Activated effector memory CD4-positive, alpha-beta T cell treated with anti-CD3 and anti-CD28 coated beads, Interleukin-2, amount 50 U/mL, for 16 hours (primary cell): ENCODE measurements at regions not wholly inside any gene's neighbourhood (a gene's known extent, or its start where the extent isn't known, plus 50 kb on each side); places are given as distances from the start of the nearest gene placed in this dataset.

Experiments used
- DNase-seq: peaks from one replicate; pipeline ENCODE4 v3.0.0-alpha.2; 2020

DNA sequence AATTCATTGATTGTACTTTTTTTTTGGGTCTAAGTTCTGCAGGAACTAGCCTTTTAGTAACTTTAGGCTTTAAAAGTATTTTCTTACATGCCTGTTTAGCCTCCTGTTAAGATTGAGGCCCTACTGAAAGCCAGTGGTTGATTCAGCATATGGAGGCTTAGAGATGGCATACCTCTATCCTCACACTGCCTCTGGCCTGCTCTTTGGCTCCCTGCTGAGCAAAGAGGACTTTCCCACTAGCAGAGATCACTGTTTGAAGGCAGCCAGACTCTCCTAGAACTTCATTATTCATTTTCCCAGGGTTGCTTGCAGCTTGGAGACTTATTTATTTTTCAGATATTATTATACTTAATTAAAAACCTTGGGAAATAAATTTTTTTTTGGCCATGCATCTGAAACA, 405.6 kb upstream of the MEX3C start:
- no peak for DNase-seq

DNA sequence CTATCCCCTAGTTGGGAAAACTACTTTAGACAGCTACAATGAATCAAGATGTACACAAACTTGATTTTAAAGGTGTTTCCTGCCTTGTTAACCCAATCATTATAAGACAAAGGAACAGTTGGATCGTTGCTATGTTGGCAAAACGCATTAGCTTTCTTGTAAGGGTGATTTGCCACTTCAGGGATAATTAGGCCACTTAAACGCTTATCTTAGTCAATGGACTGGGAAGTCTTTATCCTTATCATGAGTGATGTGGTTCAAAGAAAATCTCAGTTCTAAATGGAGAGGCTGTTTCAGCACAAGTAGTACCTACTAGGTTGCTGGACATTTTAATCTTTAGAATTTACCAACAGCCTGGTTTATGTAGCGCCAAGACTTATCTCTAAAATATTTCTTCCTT, 406.1 kb upstream of the MEX3C start:
- no peak for DNase-seq

DNA sequence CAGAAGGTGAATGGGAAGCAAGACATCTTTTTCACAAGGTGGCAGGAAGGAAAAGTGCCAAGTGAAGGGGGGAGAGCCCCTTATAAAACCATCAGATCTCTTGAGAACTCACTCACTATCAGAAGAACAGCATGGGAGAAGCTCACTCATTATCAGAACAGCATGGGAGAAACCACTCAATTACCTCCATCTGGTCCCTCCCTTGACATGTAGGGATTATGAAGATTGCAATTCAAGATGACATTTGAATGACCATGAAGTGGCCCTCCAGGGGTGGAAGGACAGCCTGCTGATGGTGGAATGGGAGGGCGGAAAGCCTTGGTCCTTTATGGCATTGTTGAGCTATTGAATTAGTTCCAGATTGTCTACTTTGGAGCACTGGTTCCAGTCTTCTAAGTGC, 413.0 kb upstream of the MEX3C start:
- DNase-seq: no peak

- DNase-seq: no peak
These were observed 413.8 kb upstream of the MEX3C start for GRCh38 chr18:51611326-51611725.

DNA sequence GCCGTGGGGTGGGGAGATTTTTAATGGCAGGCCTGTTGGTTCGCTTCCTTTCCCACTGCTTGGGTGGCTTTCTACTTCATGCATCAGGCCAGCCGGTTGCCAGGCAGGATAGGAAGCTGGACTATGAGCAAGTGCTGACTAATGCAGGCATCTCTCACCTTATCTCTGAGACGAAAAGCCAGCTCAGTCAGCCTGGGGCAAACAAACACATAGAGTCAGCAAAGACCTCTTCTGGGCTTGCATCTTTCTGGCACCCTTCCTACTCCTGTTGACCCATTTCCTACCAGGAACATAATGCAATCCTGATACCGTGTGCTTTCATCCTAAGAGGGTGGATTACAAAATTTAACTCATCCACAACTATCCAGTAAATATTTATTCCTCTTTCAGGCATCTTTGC, 416.6 kb upstream of the MEX3C start:
- DNase-seq: no peak

DNA sequence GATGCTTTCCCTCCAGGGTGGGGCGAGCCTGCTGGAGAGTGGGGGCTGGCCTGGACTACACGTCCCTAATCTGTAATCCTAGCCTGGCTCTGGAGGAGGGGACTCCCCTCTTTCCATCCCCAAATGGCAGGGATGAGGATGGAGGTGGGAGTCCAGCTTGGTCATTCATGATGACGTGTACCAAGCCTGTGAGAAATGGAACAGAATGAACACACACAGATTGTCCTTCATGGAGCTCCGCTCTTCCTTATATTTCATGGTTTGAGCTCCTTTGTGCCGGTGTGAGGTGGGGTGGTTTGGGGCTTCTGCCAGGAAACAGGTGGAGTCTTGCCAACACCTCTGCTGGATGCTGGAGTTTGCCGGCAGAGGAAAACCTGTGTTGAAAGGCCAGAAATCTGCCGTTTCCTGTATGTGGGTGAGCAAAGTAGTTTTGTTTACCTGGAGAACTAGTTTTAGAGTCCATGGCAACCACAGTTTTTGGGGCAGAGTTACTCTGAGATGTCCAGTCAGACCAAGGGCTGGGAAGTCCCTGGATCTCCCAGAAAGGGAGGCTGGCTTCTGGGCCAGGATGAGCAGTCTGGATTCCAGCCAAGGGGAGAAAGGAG, 417.6 kb upstream of the MEX3C start:
- DNase-seq: no peak

- no peak for DNase-seq
These were observed 419.7 kb upstream of the MEX3C start for GRCh38 chr18:51617167-51617566.

DNA sequence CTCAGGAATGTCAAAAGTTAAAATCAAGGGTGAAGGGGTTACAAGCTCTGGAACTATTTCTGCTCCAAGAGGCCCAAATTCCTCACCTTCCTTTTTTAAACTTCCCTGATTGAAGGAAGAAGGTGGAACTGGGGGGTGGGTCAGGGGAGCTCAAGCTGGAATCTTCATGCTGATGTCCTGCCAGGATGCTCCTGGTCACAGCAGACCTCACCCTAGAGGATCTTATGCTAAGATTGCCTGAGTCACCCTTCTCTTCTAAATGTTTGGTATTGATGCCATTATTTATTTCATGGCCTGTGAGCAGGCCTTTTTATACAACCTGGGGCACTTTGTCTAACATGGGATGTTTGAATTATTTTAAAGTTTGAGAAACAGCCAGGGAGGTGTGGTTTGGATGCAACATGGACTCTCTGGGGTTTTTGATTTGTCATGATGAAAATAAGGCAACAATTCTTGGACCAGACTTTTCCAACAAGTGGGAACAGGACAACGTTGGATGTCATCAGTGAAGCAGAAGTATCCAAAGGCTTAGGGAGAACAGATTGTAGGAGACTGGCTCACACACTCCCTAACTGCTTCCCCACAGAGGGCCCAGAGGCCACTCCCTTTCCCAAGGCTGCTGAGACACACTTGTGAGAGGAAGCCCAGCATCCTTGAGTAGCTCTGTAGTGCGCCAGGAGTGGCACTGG, 420.2 kb upstream of the MEX3C start:
- DNase-seq: no peak

DNA sequence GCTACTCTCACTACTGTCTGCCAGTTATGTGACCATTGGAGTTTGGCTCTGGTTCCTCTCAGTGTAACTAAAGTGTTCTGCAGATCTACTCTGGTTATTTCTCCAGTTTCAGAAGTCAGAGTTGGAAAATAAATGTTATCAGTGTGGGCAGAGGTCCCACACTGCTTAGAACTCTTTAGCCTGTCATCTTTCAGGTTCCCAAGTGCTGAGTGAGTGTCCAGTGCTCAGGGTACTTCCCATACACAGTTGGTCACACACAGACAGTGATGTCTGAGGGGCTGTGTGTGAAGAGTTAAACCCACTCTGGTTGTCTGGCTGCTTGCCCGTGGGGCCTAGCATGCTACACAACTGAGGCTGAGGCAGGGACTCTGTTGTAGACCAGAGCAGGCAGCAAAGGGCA, 421.8 kb upstream of the MEX3C start:
- DNase-seq: no peak

DNA sequence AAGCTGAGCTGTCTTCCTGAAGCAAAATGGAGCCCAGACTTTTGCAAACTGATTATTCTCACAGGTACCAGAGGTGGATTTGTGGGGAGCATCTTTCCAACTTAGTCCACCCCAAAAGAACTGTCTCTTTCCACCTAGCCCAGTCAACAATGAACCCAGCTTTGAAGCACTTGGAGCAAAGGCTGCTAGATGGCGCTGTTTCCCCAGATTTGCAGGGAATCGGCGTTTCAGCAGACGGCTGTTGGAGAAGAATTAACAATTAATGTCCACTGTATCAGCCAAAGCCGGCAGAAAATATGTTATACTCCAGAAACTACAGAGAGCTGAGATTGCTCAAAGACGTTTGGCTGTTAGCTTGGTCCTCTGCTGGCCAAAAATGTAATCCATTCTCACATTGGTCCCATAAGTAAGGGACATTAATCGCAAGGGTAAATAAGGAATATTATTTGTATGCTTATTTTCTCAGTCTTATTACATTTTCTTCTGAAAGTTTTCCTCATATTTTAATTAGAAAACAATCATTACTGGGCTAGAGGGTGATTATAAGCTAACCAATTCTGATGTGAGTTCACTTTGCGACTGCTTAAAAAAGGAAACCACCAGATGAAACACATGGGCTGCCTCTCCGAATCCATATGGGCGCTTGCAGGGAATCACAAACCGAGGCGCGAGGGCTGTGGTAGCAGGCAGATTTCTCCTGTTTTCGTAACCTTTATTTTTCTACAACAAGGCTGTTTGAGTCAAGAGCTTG, 423.8 kb upstream of the MEX3C start:
- DNase-seq: no peak

- no peak for DNase-seq
These were observed 424.3 kb upstream of the MEX3C start for GRCh38 chr18:51621864-51622160.

GRCh38 chr18:51622702-51623101, 425.2 kb upstream of the MEX3C start:
- DNase-seq: no peak

- no peak for DNase-seq
These were observed 426.2 kb upstream of the MEX3C start for GRCh38 chr18:51623653-51624052.

- no peak for DNase-seq
These were observed 433.2 kb upstream of the MEX3C start for GRCh38 chr18:51630706-51631105.

DNA sequence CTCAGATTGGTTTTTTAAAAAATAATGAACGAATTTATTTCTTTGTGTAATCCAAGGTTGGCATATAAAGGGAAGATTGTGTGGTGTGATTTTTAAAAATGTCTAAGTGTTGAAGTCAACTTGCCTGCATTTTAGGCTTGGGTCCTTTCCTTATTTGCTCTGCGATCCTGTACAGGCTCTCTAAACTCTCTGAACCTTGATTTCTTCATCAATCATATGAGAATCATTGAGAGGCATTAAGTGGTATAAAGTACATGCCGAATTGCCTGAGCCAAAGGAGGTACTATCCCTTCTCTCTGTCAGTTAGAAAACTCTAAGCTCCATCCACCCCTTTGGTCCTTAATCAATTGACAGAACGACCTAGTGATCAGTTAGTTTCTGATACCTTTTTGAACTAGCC, 440.4 kb upstream of the MEX3C start:
- no peak for DNase-seq

- no peak for DNase-seq
These were observed 442.1 kb upstream of the MEX3C start for GRCh38 chr18:51639541-51639940.

DNA sequence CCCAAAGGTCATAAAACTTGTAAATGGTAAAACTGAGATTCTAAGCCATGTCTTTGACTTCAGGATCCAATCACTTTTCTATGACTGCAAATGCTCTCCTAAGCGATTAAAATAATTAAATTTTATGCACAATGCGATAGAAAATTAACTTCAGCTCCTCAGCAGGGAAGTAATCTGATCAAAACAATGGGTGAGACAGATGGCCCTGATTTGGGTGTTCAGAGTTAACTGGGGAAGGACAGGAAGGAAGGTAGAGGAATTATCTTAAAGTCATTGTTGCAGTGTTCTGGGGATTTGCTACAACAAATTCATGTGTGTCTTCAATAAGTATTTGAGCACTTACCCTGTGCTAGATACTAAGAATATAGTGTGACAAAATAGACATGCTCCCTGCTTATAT, 446.0 kb upstream of the MEX3C start:
- DNase-seq: no peak

- no peak for DNase-seq
These were observed 448.1 kb upstream of the MEX3C start for GRCh38 chr18:51645607-51646006.

DNA sequence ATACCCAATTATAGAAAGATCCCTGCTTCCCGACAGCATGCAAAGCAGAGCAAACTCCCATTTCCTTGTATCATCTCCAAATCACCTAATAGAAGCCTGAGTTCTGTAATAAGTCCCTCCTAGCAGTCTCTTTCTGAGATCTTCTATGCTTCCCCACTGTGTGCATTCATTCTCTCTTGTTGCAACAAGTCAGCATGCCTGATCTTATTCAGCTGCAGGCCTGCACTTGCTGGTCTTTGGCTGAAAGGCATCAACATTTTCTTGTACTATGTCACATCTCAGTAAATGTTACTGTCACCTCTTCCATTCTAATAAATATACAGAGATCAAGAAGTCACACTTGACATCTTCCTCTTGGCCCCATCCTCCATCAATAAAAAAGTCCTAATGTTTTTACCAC, 449.9 kb upstream of the MEX3C start:
- no peak for DNase-seq

GRCh38 chr18:51647942-51648341, 450.5 kb upstream of the MEX3C start:
- DNase-seq: no peak

DNA sequence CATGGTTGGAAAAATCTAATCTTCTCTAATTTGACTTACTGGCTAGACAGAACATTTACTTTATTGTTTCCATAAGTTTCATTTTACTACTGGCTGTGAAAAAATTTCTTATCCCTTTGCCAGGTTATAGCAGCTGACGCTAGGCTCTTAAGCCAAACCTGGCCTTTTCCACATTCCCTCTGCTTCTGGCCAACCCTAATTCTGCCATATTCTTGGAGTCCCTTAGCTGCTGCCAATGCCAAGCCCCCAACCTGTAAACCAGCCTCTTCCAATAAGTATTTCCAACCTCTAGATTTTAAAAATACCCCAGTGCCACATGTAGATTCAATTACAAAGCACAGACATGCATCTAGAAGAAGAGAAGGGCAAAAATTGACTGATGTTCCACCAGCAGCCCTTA, 452.3 kb upstream of the MEX3C start:
- no peak for DNase-seq

- no peak for DNase-seq
These were observed 454.3 kb upstream of the MEX3C start for GRCh38 chr18:51651761-51652160.

GRCh38 chr18:51653507-51654213, 456.2 kb upstream of the MEX3C start:
- no peak for DNase-seq
